ENCODE measurements at regions not wholly inside any gene's neighbourhood (a gene's known extent, or its start where the extent isn't known, plus 50 kb on each side); places are given as distances from the start of the nearest gene placed in this dataset.

DNA sequence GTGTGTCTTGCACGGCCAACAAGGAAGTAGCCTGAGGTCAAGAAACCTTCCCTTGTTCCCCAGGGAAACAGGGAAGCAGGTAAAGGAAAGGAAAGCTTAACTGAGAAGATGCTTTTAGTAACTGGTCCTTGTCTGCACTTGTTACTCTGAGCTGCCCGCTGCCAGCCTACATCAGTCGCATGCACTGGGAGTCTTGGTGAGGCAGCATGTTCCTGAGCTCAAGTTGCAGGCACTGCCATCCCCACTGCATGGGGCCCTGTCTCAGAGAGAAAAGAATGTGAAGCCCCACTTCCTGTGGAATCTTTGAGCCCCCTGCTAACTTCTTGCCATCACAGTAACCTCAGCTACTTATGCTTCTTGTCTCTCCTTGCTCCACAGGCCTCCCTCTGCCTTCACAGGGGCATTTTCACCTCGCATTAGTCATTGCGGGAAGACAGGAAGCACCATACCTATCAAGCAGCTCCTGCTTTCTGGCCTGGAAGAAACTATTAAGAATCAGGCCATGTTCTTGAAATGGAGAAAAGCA lies 344.1 kb upstream of the ADAMTSL1 start:
- Histone ChIP-seq H3K4me3 (no peak overlapping the region), H3K4me1 (no peaks in the 10 kb centered on the region), H3K27me3 (ENCODE audit: low read depth) (no peaks in the 10 kb centered on the region), H3K36me3 (no peaks in the 10 kb centered on the region), H3K9me3 (no peaks in the 10 kb centered on the region), H3K27ac (no peak overlapping the region)
- ATAC-seq (no peak), DNase-seq (no peak)
- TF ChIP-seq, protein P1, sequence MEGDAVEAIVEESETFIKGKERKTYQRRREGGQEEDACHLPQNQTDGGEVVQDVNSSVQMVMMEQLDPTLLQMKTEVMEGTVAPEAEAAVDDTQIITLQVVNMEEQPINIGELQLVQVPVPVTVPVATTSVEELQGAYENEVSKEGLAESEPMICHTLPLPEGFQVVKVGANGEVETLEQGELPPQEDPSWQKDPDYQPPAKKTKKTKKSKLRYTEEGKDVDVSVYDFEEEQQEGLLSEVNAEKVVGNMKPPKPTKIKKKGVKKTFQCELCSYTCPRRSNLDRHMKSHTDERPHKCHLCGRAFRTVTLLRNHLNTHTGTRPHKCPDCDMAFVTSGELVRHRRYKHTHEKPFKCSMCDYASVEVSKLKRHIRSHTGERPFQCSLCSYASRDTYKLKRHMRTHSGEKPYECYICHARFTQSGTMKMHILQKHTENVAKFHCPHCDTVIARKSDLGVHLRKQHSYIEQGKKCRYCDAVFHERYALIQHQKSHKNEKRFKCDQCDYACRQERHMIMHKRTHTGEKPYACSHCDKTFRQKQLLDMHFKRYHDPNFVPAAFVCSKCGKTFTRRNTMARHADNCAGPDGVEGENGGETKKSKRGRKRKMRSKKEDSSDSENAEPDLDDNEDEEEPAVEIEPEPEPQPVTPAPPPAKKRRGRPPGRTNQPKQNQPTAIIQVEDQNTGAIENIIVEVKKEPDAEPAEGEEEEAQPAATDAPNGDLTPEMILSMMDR (IDR thresholded peaks at IDR 0.05) = no peak
- intact Hi-C loops (cut with DNase I) = no loop called here

DNA sequence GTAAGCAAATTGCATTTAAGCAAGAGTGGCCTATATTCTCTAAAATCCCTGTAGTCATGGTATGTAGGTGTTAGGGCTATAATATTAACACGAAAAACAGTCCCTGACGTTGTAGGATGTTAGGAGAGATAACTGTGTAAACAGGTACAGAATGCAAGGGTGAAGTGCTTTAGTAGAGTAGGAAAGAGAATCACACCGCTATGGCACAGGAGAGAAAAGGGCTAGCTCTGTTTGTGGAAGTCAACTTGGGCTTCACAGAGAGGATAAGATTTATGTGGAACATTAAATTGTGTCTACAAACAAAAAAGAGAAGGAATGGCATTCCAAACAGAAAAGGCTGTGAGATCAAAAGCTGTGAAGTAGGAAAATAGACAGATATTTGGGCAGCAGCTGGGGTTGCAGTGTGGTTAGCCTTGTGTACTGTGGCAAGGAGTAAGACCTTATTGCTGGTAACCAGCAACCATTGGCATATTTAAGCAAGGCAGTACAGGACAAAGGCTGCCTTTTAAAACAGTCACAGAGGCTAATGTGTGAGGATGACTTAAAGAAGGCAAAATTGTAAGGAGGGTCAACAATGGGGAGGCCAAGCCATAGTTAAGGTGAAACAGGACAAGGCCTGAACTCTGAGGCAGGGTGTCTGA lies 337.5 kb upstream of the ADAMTSL1 start:
- no peak for DNase-seq
- H3K27me3 ChIP-seq (ENCODE audit: low read depth) = no peaks in the 10 kb centered on the region
- ATAC-seq = no peak
- H3K9me3 ChIP-seq = no peaks in the 10 kb centered on the region
- H3K4me1 ChIP-seq = no peaks in the 10 kb centered on the region
- no peaks in the 10 kb centered on the region for H3K36me3 ChIP-seq
- TF ChIP-seq, protein P1 (IDR thresholded peaks at IDR 0.05) = no peak
- H3K4me3 ChIP-seq = no peak overlapping the region
- no peak overlapping the region for H3K27ac ChIP-seq
- intact Hi-C loops (cut with DNase I) = no loop called here

DNA sequence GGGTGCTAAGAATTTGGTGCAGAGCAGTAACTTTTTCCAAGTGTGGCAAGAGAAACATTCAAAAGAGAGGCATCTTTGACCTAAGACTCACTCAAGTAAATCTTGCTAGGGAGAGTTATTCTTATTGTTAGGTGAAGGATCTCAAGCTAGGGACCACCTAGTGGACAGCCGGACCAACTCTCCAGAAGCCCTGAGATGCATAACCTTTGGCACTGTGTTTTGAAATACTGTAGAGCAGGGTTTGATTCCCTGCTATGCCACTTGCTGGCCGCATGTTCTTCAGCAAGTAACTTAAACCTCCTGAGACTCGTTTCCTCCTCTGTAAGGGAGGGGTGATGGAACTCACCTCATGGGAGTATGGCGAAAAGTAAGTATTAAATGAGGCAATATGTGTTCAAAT lies 336.1 kb upstream of the ADAMTSL1 start:
- Histone ChIP-seq H3K4me1 (no peaks in the 10 kb centered on the region), H3K36me3 (no peaks in the 10 kb centered on the region), H3K9me3 (no peaks in the 10 kb centered on the region), H3K4me3 (no peak overlapping the region), H3K27ac (no peak overlapping the region), H3K27me3 (ENCODE audit: low read depth) (no peaks in the 10 kb centered on the region)
- DNase-seq (no peak), ATAC-seq (no peak)
- TF ChIP-seq, protein P1 (IDR thresholded peaks at IDR 0.05) = no peak
- intact Hi-C loops (cut with DNase I) = no loop called here

DNA sequence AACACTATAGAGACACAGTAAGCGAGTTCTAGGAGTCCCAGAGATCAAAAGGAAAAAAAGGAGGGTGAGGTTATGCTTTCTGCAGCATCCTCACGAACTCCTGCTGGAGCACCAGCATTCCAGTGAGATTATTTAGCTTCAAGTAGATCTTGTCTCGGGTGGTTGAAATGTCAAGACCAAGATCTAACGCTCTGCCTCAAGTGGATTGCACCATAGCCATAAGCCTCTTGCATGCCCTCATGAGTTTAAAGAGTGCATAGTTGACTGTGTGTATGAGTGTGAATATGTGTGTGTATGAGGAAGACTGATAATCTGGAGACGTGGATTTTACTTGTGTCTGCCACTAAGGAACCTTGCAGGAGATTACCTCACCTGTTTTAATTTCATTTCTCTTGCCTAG lies 335.3 kb upstream of the ADAMTSL1 start:
- Histone ChIP-seq H3K9me3 (no peaks in the 10 kb centered on the region), H3K4me1 (no peaks in the 10 kb centered on the region), H3K27me3 (ENCODE audit: low read depth) (no peaks in the 10 kb centered on the region), H3K27ac (no peak overlapping the region), H3K4me3 (no peak overlapping the region), H3K36me3 (no peaks in the 10 kb centered on the region)
- DNase-seq (no peak), ATAC-seq (peak; percentile 57 to 74)
- intact Hi-C loops (cut with DNase I) = no loop called here
- TF ChIP-seq, protein P1 (IDR thresholded peaks at IDR 0.05) = no peak

DNA sequence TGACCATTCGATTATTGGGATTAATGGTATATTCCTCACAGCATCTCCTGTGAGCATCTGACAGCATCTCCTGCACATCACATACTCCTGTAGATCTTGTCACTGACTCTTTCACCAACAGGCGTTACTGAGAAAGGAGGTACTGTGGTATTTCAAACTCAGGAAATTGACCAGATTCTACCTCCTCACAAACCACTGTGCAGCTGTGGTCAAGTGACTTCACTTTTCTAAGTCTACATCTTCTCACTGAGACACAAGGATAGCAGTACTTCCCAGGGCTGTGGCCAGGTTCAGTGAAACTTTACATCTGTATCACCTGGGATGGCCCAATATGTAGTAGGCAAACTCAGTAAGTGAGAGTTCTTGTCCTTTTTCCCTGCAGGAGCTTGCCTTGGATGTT lies 332.3 kb upstream of the ADAMTSL1 start:
- H3K36me3 ChIP-seq = no peaks in the 10 kb centered on the region
- no peaks in the 10 kb centered on the region for H3K4me1 ChIP-seq
- no peak overlapping the region for H3K27ac ChIP-seq
- no peaks in the 10 kb centered on the region for H3K27me3 ChIP-seq (ENCODE audit: low read depth)
- DNase-seq (no peak), ATAC-seq (no peak)
- H3K4me3 ChIP-seq = no peak overlapping the region
- TF ChIP-seq, protein P1 (IDR thresholded peaks at IDR 0.05) = no peak
- no peaks in the 10 kb centered on the region for H3K9me3 ChIP-seq
- intact Hi-C loops (cut with DNase I) = no loop called here
